GM18867 (cell line): ENCODE measurements at regions not wholly inside any gene's neighbourhood (a gene's known extent, or its start where the extent isn't known, plus 50 kb on each side); places are given as distances from the start of the nearest gene placed in this dataset.

ENCODE experiments used
- ATAC-seq: cut with Tn5 transposase; IDR thresholded peaks from one replicate; pipeline ENCODE4 v1.9.1; 2021; ENCODE audit warnings: mild to moderate bottlenecking, moderate library complexity; ENCODE audit not compliant: unreplicated experiment

DNA sequence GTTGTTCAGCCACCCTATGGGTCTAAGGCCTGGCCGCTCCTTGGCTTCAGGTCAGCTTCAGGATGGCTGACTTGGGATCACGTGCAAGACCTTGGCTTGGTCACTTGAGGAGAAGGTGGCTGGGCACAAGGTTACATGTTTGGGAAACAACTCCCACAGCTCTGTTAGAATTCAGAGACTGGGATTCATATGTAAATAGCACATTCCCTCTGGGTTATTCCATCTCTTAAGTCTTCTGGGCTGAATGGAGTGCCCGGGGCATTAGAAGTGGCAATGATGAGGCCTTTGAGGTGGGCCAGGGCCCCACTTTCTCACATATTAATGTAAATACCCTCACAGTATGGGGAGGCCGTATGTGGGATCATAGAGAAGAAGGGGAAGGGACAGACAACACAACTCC is 150.9 kb downstream of the EFNB2 start:
- ATAC-seq = no peak

DNA sequence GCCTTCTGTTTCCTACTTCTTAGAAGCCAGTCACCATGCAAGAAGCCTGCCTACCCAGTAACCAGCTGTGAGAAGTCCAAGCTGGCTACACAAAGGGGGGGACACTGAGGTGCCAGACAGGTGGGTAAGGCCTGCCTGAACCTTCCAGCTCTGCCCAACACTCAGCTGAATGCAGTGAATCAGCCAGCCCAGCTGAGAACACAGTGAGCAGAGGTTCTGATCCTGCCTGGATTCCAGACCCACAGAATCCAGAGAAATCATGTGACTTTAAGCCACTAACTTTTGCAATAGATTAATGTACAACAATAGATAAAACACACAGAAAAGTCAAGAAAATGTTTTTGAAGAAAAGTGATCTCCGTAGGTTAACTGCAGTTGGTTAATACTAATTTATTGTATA is 151.7 kb downstream of the EFNB2 start:
- ATAC-seq = no peak

DNA sequence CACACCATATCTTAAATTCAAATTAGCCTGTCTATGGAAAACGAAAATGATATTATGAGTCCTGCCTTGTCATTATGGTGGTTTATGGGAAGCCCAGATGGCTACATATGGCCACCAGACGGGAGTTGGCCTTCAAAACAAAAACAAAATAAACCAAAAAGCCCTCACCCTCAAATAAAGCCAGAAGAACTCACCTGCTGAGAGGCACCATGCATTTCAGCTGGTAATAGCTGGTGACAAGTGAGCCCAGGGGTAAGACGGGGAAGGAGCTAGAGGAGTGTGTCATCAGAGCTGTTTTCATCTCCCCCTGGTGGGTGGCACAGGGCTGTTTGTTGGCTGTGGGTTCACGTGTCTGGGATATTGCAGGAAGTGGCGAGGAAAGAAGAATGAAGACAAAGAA is 152.9 kb downstream of the EFNB2 start:
- ATAC-seq = no peak

DNA sequence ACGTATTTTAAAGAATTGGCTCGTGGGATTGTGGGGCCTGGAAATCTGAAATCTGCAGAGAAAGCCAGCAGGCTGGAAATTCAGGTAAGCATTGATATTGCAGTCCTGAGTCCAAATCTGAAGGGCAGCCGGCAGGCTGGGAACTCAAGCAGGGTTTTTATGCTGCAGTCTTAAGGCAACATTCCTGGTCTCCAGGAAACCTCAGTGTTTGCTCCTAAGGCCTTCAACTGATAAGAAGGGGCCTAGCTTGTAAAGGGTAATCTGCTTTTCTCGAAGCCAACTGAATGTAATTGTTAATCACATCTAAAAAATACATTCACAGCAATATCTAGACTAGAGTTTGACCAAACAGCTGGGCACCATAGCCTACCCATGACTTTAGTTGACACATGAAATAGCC is 154.4 kb downstream of the EFNB2 start:
- ATAC-seq = no peak

DNA sequence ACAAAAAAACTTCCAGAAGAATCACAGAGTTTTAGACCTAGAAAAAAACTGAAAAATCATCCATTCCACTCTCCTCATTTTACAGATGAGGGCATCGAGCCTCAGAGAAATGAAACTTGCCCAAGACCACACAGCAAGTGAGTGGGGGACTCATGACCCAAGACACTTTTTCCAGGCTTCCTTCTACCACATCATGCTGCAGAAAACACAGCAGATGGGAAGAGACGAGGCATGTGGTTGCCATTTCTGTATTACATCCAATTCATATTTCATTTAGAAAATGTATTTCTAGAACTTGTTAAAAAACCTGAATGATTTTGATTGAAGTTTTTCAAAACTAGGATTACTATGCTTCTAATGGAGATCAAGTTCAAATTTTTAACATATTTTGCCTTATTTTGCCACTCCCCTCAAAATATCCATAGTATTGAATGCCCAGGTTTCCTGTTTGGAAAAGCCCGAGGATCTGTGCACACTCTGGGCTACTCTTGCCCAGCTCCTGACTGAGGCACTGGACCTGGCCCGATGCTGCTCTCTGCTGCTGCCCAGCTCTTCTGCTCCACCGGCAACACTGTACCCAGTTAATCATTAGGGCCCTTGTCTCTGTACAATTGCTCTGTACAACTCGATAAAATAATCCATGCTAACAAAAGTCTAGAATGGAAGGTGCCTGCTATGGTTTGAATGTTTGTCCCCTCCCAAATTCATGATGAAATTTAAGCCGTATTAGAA is 157.4 kb downstream of the EFNB2 start:
- ATAC-seq = no peak

DNA sequence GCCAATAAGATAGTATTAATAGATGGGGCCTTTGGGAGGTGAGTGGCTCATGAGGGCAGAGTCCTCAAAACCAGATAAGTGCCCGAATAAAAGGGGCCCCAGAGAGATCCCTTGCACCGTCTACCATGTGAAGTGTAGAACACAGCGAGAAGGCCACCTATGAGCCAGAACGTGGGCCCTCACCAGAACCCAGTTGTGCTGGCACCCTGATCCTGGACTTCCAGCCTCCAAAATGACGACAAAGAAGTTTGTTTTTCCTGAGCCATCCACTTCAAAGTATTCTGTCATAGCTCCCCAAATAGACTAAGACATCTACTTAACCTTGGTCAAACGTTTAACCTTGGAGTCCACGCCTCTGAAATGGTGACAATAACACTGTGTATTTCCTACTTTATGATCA is 158.1 kb downstream of the EFNB2 start:
- no peak for ATAC-seq

DNA sequence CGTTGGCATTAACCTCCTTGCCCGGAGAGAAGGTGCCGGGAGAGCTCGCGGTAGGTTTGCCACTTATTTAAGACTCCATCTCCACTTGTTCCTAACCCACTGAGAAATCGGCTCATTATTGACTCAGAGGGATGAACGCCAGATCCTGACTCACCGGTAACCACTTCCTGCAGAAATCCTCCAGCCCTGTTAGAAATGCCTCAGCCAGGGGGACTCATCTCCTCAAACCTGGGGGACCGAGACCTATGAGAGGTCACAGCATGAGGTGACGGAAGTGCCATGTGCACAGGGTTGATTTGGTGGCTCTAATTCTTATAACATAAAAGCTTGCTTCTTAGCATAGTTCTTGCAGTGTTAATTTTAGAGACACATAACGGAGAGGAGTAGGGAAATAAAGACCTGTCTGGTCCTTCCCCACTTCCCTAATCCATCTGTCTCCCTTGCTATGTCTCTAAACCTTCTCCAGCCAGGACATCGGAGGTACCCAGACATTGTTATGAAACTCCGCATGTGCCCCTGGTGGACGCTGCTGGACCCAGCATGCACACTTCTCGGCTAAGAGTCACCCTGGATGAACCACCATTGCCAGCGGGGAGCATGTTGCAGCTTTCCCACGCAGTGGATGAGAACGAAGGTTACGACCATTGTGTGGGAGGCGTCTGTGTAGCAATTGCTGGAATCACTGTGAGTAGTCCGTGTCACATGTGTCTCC is 158.9 kb downstream of the EFNB2 start:
- no peak for ATAC-seq

DNA sequence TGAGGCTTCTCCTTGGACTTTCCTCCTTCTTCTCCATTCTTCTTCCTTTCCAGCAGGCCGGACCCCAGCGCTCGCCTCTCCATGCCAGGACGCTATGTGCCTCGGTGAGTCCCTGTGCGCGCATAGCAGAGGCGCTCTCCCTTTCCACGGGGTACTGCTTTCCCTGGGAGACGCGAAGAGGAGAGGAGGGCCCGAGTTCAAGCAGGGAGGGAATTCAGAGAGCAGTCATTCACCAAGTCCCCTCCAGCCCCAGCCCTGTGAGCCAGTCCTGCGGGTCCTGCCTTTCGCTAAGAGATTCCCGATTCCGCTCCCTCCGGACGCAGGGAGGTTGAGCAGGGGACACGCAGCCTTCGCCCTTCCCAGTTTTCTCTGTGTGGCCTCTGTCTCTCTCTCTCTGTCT is 160.4 kb downstream of the EFNB2 start:
- no peak for ATAC-seq

DNA sequence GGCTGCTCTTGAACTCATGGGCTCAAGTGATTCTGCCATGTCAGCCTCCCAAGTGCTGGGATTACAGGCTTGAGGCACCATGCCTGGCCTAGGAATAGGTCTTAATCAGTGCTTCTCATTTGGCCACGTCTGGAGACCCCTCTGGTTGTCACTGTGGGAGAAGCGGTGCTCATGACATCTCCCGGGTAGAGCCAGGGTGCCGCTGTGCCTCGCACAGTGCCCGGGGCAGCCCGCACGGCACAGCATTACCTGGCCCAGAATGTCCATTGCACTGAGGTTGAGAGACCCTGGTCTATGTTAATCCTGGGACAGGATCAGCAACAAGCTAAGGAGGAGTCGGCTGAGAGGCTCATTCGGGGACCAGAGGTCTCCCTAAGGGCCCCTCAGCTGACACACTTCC is 160.8 kb downstream of the EFNB2 start:
- no peak for ATAC-seq

DNA sequence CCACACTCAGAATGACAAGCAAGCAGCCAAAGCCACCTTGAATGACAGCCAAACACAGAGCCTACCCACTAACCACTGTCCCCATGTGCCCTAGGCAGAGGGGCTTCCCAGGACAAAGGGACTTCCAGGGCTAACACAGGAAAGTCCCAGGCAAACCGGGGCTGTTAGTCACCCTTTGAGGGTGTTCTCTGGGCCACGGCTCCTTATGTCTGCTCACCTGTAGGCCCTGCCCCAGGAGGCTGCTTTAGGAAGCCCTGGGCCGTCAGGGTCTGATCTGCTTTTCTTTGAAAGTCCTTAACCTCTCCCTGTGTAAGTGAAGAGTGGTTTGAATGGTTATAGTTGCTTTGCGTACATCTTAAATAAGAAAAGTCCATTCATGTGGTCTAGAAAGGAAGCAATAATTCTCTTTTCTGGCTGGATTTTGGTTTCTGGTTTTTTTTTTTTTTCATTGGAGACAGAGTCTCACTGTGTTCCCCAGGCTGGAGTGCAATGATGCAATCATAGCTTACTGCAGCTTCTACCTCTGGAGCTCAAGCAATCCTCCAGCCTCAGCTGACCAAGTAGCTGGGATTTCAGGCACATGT is 161.4 kb downstream of the EFNB2 start:
- ATAC-seq = peak; percentile 74

DNA sequence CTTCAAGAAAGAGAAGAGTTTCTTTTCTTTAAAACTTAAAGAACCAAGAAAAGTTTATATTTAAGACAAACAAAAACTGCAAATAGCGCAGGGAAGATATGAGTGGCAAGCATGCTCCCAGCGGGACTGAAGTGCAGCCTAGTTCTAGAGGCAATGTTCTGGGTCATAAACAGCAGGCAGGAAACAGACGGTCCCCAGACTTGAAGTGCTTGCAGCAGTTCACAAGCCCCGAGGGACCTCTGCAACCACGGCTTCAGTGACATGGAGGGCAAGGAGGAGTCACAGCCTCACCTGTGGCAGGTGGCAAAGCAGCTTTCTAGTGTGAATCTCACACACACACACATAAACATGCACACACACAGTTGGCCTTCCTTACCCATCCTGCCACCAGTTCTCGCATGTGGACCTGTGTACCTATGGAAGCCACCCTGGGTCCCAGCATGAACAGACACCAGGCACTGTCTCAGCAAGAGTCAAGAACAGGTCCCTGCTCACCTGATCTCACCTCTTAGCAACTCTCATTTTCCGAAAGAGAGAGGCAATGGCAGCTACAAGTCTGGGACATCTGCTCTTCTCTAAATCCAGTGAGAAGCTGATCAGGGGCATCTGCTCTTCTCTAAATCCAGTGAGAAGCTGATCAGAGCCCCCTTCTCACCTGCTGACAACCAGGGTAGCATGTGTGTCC is 162.0 kb downstream of the EFNB2 start:
- peak; percentile 60 for ATAC-seq

DNA sequence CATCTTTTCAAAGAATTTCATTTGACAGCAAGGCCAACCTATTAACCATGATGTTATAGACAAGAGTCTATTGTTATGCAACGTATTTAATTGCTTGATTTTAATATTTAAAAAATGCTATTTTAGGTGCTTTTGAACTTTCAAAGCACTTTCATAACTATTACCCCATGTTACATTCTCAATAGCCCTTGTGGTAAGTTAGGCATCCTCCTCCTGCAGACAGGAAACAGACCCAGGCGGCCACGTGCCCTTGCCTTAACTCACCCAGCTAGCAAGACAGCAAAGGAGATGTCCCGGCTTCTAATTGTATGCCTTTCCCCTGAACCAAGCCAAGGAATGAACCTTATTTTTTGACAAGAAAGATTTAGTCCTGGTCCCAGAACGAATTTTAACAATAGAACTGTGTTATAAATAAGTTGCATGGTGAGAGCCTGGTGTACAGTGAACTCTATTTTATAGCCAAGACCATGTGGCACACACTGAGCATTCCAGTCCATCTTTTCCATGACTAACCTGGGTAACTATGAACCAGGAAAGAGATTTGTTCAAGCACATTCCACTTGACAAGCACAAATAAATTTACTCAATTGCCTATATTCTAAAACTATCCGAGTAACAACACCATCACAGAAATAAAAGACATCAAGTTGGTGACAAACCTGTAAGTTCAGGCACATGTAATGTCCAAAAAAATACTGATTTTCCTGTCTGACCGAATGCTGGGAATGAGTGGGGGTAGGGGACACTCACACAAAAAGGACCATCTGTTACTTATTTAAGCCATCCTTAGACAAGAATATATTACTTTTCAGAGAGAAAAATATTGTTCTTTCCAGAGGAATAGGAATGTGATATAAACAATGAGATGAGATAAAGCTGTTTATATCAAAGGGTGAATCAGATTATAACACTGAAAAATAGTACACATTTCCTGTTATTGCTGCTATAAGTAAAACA is 163.0 kb downstream of the EFNB2 start:
- peak; percentile 46 for ATAC-seq

DNA sequence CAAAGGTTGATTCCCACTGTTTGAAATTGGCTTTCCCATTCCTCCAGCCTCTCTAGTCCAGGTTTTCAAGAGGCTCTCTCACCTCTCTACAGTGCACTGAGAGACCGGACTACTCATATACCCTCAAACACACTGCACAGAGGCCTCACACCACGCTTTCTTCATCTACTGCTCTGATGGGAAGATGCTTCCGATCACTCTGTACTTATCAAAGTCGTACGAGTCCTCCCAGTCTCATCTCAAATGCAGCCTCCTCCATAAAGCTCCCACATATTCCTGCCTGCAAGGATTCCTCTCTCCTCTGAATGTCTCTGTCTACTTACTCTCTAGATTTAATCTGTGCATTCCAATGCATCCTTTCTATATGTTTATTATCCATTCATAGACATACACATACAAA is 164.4 kb downstream of the EFNB2 start:
- ATAC-seq = no peak

DNA sequence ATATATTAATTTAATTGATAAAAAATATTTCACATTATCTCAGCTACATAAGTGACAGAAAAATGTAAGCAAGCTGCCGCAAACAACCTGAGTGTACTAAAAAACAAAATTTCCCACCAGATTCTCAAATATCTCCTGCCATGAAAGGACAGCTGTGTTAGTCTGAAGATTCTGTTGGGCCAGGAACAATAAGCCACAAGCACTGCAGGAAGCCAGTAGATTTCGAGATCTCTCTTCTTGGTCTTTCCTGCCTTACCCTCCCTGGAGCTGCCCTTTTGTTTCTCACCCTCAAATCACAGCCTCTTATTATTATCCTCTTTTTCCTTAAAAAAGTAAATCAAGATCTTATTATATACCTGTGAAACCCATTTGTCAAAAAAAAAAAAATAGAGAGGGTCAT is 165.6 kb downstream of the EFNB2 start:
- no peak for ATAC-seq

DNA sequence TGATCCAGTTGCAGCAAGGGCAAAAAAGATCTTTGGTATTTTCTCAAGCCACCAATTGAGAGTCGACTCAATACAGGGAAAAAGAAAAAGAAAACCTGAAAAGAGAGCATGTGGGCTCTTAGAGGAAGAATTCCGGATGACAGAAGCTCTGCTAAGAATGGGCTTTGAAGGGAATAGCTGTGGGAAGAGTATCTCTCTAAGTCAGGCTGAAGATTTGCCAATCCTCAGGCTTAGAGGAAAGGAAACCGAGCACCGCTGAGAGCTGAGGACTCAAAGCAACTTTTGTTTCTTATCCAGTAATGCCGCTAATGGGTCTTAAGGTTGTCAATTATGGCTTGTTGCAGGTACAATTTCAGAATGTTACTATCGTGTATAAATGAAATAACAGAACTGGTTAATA is 166.4 kb downstream of the EFNB2 start:
- no peak for ATAC-seq

DNA sequence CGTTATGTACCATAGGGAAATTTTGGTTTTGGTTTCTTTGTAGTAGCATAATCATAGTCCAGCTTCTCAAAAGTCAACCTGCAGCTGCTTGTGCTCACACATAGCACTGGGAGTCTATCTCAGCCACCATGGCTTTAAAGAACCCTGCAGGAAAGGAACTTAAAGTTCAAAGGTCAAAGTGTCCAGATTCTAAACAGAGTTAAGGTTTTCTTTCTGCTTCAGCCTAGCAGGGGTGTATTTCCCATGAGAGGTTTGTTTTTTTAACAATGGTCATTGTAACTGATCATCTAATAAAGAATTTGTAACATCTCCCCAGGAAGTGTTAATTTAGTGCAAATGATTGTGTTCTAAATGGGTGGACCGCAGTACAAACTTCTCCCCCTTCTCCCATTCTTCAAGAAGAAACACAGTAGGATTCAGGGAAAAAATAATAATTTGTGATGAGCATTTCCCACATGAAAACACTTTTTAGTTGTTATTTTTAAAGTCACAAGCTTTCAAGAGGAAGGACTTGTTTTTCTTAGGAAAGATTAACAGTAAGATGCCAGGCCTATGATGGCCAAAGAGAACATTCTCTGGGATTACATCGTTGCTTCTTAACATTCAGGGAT is 168.0 kb downstream of the EFNB2 start:
- no peak for ATAC-seq

DNA sequence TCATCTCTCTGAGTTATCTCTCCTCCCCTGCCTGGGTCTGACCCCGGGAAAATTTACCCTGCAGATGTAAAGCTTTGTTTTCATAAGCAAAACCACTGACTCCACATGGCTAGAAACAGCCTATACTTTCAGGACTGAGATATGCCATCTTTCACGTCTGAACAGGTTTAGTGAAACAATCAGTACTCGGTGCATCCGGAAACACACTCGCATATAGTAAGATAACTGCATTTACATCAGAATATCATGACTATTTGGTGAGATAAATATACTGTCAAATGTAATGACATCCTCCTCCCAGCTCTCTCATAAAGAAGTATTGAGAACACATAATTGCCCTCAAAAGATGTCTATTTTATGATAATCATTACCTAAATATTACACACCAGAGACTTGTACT is 172.8 kb downstream of the EFNB2 start:
- no peak for ATAC-seq

DNA sequence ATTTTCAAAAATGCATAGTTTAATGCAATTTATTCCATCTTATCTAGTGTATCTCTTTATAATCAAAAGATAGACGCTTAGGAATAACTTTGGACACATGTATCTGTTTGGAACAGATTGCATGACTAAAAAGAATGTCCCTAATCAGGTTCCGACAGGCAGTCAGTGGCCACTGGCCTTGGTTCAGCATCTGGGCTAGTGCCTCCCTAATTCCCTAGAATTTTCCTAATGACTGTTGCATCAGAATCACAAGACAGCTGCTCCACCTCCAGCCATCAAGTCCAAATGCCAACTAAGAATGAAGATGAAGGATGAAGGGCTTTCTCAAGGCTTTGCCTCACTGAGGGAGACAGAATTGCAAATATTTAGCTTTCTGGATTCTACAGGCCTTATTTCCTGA is 173.8 kb downstream of the EFNB2 start:
- ATAC-seq = no peak

DNA sequence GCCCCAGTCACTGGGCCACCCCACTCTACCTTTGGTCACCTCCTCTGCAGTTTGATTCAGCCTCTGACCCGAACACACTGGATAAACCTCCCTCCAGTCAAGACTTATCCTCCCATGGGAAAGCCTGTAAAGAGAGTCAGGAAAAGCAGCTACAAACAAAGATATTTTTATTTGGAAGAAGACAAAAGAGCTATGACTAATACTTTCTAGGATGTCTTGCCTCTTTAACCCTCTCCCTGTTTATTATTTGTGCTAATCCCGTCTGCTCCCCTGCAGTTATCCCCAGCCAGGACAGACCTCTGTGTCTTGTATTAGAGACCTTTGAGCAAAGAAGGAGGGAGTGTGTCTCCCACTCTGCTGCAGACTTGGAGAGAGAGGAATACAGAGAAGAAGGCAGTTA is 178.3 kb downstream of the EFNB2 start:
- no peak for ATAC-seq

DNA sequence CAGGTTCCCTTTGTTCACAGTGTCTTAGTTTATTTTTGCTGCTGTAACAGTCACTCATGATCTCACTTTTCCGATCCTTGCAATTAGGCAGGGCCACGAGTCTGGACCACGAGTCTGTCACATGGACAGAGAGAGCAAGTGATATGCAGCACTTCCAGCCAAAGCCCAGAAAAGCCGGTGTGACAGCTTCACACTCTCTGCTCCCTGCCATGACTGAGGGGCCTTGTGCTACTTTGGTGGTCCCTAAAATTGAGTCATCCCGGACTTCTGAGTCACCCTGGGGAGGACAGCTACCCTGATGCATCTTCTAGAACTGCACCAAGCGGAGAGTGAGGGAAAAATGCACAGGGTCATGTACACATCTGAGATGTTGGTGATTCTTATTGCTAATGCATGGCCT is 179.6 kb downstream of the EFNB2 start:
- ATAC-seq = no peak
